Omental fat pad (tissue), 3 donors: ENCODE measurements at regions not wholly inside any gene's neighbourhood (a gene's known extent, or its start where the extent isn't known, plus 50 kb on each side); places are given as distances from the start of the nearest gene placed in this dataset.
A peak's percentile ranks its signal among the peaks of the same experiment; 100 is the strongest.
"Not testable (repeated sequence)": the region's sequence is repeated elsewhere in the genome, so short reads cannot be mapped to it uniquely, and the experiment has no call there.

ENCODE experiments used
- ATAC-seq: fragments of 150-250 bp; one replicate; pipeline ENCODE4 v1.9.1; 2016; ENCODE audit warnings: mild to moderate bottlenecking, moderate library complexity; ENCODE audit not compliant: low FRiP score
- DNase-seq: peaks from one replicate; pipeline ENCODE4 v3.0.0-alpha.2; 2019; ENCODE audit warnings: low spot score
- CTCF ChIP-seq, 3 donors: fragments of 450-650 bp; IDR thresholded peaks; one replicate each; pipeline ENCODE4 v1.5.1; 2016 to 2017; ENCODE audit warnings: antibody characterized with exemption in 3 of 3, mild to moderate bottlenecking in 3 of 3, moderate library complexity in 2 of 3

GRCh38 chr2:167785606-167786216 lies 461.7 kb downstream of the STK39 start:
- ATAC-seq = no peak
- TF ChIP-seq CTCF (IDR thresholded peaks at IDR 0.05) = no peak
- no peak for DNase-seq

- TF ChIP-seq CTCF (IDR thresholded peaks at IDR 0.05) = no peak
- ATAC-seq = no peak
- DNase-seq = no peak
Observed at GRCh38 chr2:167784084-167784425, 463.3 kb downstream of the STK39 start.

GRCh38 chr2:167783261-167784083 lies 463.9 kb downstream of the STK39 start:
- no peak for DNase-seq
- TF ChIP-seq CTCF (IDR thresholded peaks at IDR 0.05) = no peak

GRCh38 chr2:167781629-167782028 lies 465.8 kb downstream of the STK39 start:
- DNase-seq, ATAC-seq: not testable (repeated sequence)

More at GRCh38 chr2:167783261-167784083, 463.9 kb downstream of the STK39 start:
- ATAC-seq = peak; percentile 95

- TF ChIP-seq CTCF (IDR thresholded peaks at IDR 0.05) = no peak
- no peak for ATAC-seq
Observed at GRCh38 chr2:167776359-167776758, 471.0 kb downstream of the STK39 start.

GRCh38 chr2:167771628-167772027 lies 475.8 kb downstream of the STK39 start:
- ATAC-seq (no peak), DNase-seq (no peak)
- no peak for TF ChIP-seq CTCF (IDR thresholded peaks at IDR 0.05)

More at GRCh38 chr2:167776359-167776758, 471.0 kb downstream of the STK39 start:
- DNase-seq = no peak

GRCh38 chr2:167769020-167769419 lies 478.4 kb downstream of the STK39 start:
- ATAC-seq = peak; percentile 32
- DNase-seq = no peak
- no peak for TF ChIP-seq CTCF (IDR thresholded peaks at IDR 0.05)
